ENCODE measurements at regions not wholly inside any gene's neighbourhood (a gene's known extent, or its start where the extent isn't known, plus 50 kb on each side); places are given as distances from the start of the nearest gene placed in this dataset.

DNA sequence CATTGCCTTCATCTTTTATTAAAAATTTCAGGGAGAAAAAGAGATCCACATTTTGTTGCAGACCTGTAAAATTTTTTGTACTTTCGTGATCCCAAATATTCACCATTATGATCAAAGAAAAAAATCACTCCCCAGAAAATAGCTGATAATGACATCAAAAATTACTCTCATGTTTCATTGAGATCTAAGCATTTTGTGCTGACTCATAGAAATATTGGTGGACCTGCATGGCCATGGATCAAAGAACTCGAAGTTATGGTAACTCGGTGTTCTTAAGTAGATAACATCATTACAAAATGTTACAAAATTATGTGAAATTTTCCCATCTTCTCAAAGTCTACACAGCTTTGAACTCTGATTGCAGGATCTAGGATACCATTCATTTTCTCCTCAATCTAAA, 135.8 kb downstream of the PTGER3 start:
- Mint-ChIP-seq H3K27ac (no peak overlapping the region), H3K27me3 (no peaks in the 10 kb centered on the region), H3K9me3 (ENCODE audit: insufficient read depth) (no peaks in the 10 kb centered on the region), H3K4me3 (no peak overlapping the region), H3K4me1 (no peaks in the 10 kb centered on the region)
- no peak overlapping the region for H3K27ac ChIP-seq (ENCODE audit: low read length in 2 of 2)
- H3K4me1 ChIP-seq (ENCODE audit: control insufficient read depth in 2 of 2, insufficient read depth in 2 of 2, low read length in 2 of 2), result no peaks in the 10 kb centered on the region
- H3K36me3 ChIP-seq (replicated peaks in 1 of 2; ENCODE audit: control extremely low read depth in 1 of 2, control insufficient read depth in 1 of 2, extremely low read depth in 1 of 2, insufficient read depth in 2 of 2, low read length in 1 of 2), result no peaks in the 10 kb centered on the region
- H3K9ac ChIP-seq (ENCODE audit: low read length), result no peak overlapping the region
- no peaks in the 10 kb centered on the region for H4K20me1 ChIP-seq (ENCODE audit: control insufficient read depth, insufficient read depth, low read length, poor library complexity, severe bottlenecking)
- H3K79me2 ChIP-seq (ENCODE audit: control insufficient read depth, insufficient read depth, low read length), result no peaks in the 10 kb centered on the region
- intact Hi-C loops (cut with micrococcal nuclease), result no loop called here
- no peak overlapping the region for H3K4me3 ChIP-seq (ENCODE audit: control extremely low read depth in 1 of 5, extremely low read depth in 1 of 5, insufficient read depth in 1 of 5, low read depth in 2 of 5, low read length in 4 of 5)
- POLR2A ChIA-PET, result no interaction called here
- H3K27me3 ChIP-seq (replicated peaks in 1 of 4; ENCODE audit: control extremely low read depth in 1 of 4, control insufficient read depth in 3 of 4, insufficient read depth in 4 of 4, low read length in 3 of 4), result no peaks in the 10 kb centered on the region
- no peak overlapping the region for H2AFZ ChIP-seq (ENCODE audit: insufficient read depth, low read depth, low read length, poor library complexity, severe bottlenecking)
- no peaks in the 10 kb centered on the region for H3K9me3 ChIP-seq (ENCODE audit: control extremely low read depth in 1 of 3, control insufficient read depth in 2 of 3, insufficient read depth in 1 of 3, low read length in 2 of 3)
- TF ChIP-seq CTCF (IDR thresholded peaks at IDR 0.05) (no peak), EZH2 (IDR thresholded peaks at IDR 0.05; ENCODE audit: borderline replicate concordance, insufficient read depth, low read depth, low read length, poor library complexity, severe bottlenecking) (no peak)
- no CpG with 5 or more reads among the region's 3 CpGs for WGBS (ENCODE audit: insufficient coverage)
- no peak for DNase-seq
- no peak for ATAC-seq (ENCODE audit: low read depth)
- CTCF ChIA-PET, result interaction anchor here (1.3 kb wide), 1 partner anchor 10 kb away, joined by 4 read pairs; no protein-coding TSS in a partner anchor
- H3K4me2 ChIP-seq (replicated peaks; ENCODE audit: low read depth, low read length, poor library complexity, severe bottlenecking), result no peak overlapping the region

DNA sequence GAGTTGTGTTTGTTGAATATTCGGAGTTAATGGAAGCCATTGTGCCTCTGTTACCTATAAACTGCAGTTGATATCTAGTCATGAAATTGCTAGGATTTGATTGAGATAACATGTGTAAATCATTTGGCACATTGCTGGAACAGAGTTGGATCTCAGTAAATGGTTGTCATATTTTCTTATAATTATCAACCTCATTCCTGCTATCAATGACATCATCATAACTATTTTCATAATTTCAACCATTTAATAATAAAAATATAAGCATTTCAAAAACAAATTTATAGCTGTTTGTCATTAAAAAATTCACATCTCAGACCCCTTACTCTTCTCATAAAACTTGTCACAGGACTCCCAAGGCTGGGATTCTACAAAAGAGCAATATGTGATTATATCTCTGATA, 133.4 kb downstream of the PTGER3 start:
- ATAC-seq (ENCODE audit: low read depth) (no peak), DNase-seq (no peak)
- Mint-ChIP-seq H3K4me3 (no peak overlapping the region), H3K27ac (no peak overlapping the region), H3K27me3 (no peaks in the 10 kb centered on the region), H3K4me1 (no peaks in the 10 kb centered on the region), H3K9me3 (ENCODE audit: insufficient read depth) (no peaks in the 10 kb centered on the region)
- Histone ChIP-seq H3K9me3 (ENCODE audit: control extremely low read depth in 1 of 3, control insufficient read depth in 2 of 3, insufficient read depth in 1 of 3, low read length in 2 of 3) (no peaks in the 10 kb centered on the region), H3K79me2 (ENCODE audit: control insufficient read depth, insufficient read depth, low read length) (no peaks in the 10 kb centered on the region), H2AFZ (ENCODE audit: insufficient read depth, low read depth, low read length, poor library complexity, severe bottlenecking) (no peak overlapping the region), H3K36me3 (replicated peaks in 1 of 2; ENCODE audit: control extremely low read depth in 1 of 2, control insufficient read depth in 1 of 2, extremely low read depth in 1 of 2, insufficient read depth in 2 of 2, low read length in 1 of 2) (no peaks in the 10 kb centered on the region), H3K27ac (ENCODE audit: low read length in 2 of 2) (no peak overlapping the region), H3K4me1 (ENCODE audit: control insufficient read depth in 2 of 2, insufficient read depth in 2 of 2, low read length in 2 of 2) (no peaks in the 10 kb centered on the region), H4K20me1 (ENCODE audit: control insufficient read depth, insufficient read depth, low read length, poor library complexity, severe bottlenecking) (no peaks in the 10 kb centered on the region), H3K4me2 (replicated peaks; ENCODE audit: low read depth, low read length, poor library complexity, severe bottlenecking) (no peak overlapping the region), H3K27me3 (replicated peaks in 1 of 4; ENCODE audit: control extremely low read depth in 1 of 4, control insufficient read depth in 3 of 4, insufficient read depth in 4 of 4, low read length in 3 of 4) (no peaks in the 10 kb centered on the region), H3K9ac (ENCODE audit: low read length) (no peak overlapping the region), H3K4me3 (ENCODE audit: control extremely low read depth in 1 of 5, extremely low read depth in 1 of 5, insufficient read depth in 1 of 5, low read depth in 2 of 5, low read length in 4 of 5) (no peak overlapping the region)
- POLR2A ChIA-PET, result no interaction called here
- TF ChIP-seq EZH2 (IDR thresholded peaks at IDR 0.05; ENCODE audit: borderline replicate concordance, insufficient read depth, low read depth, low read length, poor library complexity, severe bottlenecking) (no peak), CTCF (IDR thresholded peaks at IDR 0.05) (no peak)
- intact Hi-C loops (cut with micrococcal nuclease), result no loop called here
- CTCF ChIA-PET, result no interaction called here
- WGBS (ENCODE audit: insufficient coverage), result 100% methylated on average over 1 of the region's 1 CpG
